ENCODE measurements at regions not wholly inside any gene's neighbourhood (a gene's known extent, or its start where the extent isn't known, plus 50 kb on each side); places are given as distances from the start of the nearest gene placed in this dataset.

DNA sequence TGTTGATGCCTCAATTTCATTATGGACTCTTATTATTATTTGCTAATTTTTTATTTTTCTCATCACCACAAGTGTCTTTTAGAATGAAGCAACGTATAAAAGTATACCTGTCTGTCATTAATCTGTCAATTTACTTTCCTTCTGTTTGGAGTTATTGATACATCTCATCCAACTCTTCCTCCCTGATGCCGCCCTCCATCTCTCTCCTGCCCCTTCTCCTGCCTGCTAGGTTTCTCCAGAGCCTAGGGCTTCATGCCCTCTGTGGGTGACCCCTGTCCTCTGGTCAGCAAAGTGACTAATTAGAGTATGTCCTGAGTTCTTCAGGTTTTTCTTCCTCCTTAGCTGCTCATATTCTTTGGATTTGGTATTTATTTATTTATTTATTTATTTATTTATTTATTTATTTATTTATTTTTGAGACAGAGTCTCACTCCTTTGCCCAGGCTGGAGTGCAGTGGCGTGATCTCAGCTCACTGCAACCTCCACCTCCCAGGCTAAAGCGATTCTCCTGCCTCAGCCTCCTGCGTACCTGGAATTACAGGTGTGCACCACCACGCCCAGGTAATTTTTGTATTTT, 162.5 kb upstream of the MYCN start:
- no peak for TF ChIP-seq EP300 (conservative IDR thresholded peaks at IDR 0.05; ENCODE audit: poor library complexity, severe bottlenecking)
- H3K4me3 ChIP-seq (ENCODE audit: low read length) = no peak overlapping the region
- H3K4me2 ChIP-seq (ENCODE audit: low read length) = no peak overlapping the region
- no peaks in the 10 kb centered on the region for H3K36me3 ChIP-seq (ENCODE audit: insufficient read depth, low read length)
- H4K20me1 ChIP-seq (ENCODE audit: insufficient read depth) = no peaks in the 10 kb centered on the region
- H3K79me2 ChIP-seq (replicated peaks; ENCODE audit: insufficient read depth, low read length) = no peaks in the 10 kb centered on the region
- no peak overlapping the region for H2AFZ ChIP-seq (ENCODE audit: low read depth, low read length)
- H3K9me3 ChIP-seq (ENCODE audit: low read length) = no peaks in the 10 kb centered on the region
- H3K9ac ChIP-seq (ENCODE audit: low read length) = no peak overlapping the region
- H3K27ac ChIP-seq (ENCODE audit: low read length) = no peak overlapping the region
- no peaks in the 10 kb centered on the region for H3F3A ChIP-seq (ENCODE audit: insufficient read depth, low read length, poor library complexity, severe bottlenecking)
- H3K9me2 ChIP-seq (ENCODE audit: insufficient read depth, low read length) = no peaks in the 10 kb centered on the region
- no peaks in the 10 kb centered on the region for H3K27me3 ChIP-seq (ENCODE audit: insufficient read depth, low read depth, low read length)

DNA sequence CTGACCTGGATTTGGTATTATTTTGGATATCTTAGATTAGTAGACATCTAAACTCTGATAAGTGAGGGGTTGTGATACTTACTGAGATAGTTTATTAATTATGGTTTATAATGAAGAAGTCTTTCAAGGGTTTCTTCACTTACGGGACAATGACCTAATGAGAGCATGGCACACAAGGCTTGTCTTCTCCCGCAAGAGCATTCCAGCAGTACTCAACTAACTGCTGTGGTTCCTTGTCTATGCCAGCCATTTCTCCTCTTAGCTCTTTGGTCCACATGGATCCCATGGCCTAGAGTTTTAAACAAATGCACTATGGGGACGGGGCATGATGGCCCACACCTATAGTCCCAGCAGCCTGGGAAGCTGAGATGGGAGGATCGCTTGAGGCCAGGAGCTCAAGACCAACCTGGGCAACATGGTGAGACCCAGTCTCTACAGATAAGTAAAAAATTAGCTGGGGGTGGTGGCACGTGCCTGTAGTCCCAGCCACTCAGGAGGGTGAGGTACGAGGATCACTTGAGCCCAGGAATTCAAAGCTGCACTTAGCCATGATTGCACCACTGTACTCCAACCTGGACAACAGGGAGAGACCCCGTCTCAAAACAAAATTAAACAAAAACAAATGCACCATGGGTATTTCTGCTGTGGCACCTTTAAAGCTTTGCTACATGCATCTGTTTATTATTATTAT, 161.7 kb upstream of the MYCN start:
- no peaks in the 10 kb centered on the region for H3K9me2 ChIP-seq (ENCODE audit: insufficient read depth, low read length)
- no peaks in the 10 kb centered on the region for H3K36me3 ChIP-seq (ENCODE audit: insufficient read depth, low read length)
- H4K20me1 ChIP-seq (ENCODE audit: insufficient read depth) = no peaks in the 10 kb centered on the region
- no peak overlapping the region for H3K27ac ChIP-seq (ENCODE audit: low read length)
- no peaks in the 10 kb centered on the region for H3K27me3 ChIP-seq (ENCODE audit: insufficient read depth, low read depth, low read length)
- no peaks in the 10 kb centered on the region for H3K9me3 ChIP-seq (ENCODE audit: low read length)
- no peak overlapping the region for H3K4me2 ChIP-seq (ENCODE audit: low read length)
- no peak overlapping the region for H3K4me3 ChIP-seq (ENCODE audit: low read length)
- no peak overlapping the region for H3K9ac ChIP-seq (ENCODE audit: low read length)
- H3K79me2 ChIP-seq (replicated peaks; ENCODE audit: insufficient read depth, low read length) = no peaks in the 10 kb centered on the region
- no peak overlapping the region for H2AFZ ChIP-seq (ENCODE audit: low read depth, low read length)
- no peaks in the 10 kb centered on the region for H3F3A ChIP-seq (ENCODE audit: insufficient read depth, low read length, poor library complexity, severe bottlenecking)
- no peak for TF ChIP-seq EZH2 (IDR thresholded peaks at IDR 0.05; ENCODE audit: borderline replicate concordance, insufficient read depth, low read length, poor library complexity, severe bottlenecking)
- no peak for TF ChIP-seq POLR2AphosphoS5 (IDR thresholded peaks at IDR 0.05)
- no peak for TF ChIP-seq SMC3 (conservative IDR thresholded peaks at IDR 0.05; ENCODE audit: poor library complexity)
- TF ChIP-seq MXI1 (conservative IDR thresholded peaks at IDR 0.05; ENCODE audit: poor library complexity, severe bottlenecking) = no peak
- TF ChIP-seq, protein P1, sequence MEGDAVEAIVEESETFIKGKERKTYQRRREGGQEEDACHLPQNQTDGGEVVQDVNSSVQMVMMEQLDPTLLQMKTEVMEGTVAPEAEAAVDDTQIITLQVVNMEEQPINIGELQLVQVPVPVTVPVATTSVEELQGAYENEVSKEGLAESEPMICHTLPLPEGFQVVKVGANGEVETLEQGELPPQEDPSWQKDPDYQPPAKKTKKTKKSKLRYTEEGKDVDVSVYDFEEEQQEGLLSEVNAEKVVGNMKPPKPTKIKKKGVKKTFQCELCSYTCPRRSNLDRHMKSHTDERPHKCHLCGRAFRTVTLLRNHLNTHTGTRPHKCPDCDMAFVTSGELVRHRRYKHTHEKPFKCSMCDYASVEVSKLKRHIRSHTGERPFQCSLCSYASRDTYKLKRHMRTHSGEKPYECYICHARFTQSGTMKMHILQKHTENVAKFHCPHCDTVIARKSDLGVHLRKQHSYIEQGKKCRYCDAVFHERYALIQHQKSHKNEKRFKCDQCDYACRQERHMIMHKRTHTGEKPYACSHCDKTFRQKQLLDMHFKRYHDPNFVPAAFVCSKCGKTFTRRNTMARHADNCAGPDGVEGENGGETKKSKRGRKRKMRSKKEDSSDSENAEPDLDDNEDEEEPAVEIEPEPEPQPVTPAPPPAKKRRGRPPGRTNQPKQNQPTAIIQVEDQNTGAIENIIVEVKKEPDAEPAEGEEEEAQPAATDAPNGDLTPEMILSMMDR (IDR thresholded peaks at IDR 0.05; ENCODE audit: poor library complexity, severe bottlenecking) = no peak
- no peak for TF ChIP-seq EP300 (conservative IDR thresholded peaks at IDR 0.05; ENCODE audit: poor library complexity, severe bottlenecking)
- TF ChIP-seq, protein P2, sequence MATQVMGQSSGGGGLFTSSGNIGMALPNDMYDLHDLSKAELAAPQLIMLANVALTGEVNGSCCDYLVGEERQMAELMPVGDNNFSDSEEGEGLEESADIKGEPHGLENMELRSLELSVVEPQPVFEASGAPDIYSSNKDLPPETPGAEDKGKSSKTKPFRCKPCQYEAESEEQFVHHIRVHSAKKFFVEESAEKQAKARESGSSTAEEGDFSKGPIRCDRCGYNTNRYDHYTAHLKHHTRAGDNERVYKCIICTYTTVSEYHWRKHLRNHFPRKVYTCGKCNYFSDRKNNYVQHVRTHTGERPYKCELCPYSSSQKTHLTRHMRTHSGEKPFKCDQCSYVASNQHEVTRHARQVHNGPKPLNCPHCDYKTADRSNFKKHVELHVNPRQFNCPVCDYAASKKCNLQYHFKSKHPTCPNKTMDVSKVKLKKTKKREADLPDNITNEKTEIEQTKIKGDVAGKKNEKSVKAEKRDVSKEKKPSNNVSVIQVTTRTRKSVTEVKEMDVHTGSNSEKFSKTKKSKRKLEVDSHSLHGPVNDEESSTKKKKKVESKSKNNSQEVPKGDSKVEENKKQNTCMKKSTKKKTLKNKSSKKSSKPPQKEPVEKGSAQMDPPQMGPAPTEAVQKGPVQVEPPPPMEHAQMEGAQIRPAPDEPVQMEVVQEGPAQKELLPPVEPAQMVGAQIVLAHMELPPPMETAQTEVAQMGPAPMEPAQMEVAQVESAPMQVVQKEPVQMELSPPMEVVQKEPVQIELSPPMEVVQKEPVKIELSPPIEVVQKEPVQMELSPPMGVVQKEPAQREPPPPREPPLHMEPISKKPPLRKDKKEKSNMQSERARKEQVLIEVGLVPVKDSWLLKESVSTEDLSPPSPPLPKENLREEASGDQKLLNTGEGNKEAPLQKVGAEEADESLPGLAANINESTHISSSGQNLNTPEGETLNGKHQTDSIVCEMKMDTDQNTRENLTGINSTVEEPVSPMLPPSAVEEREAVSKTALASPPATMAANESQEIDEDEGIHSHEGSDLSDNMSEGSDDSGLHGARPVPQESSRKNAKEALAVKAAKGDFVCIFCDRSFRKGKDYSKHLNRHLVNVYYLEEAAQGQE (IDR thresholded peaks at IDR 0.05; ENCODE audit: borderline replicate concordance) = no peak
- TF ChIP-seq RAD21 (conservative IDR thresholded peaks at IDR 0.05) = no peak
